Testis (tissue), 2 donors: ENCODE measurements at regions not wholly inside any gene's neighbourhood (a gene's known extent, or its start where the extent isn't known, plus 50 kb on each side); places are given as distances from the start of the nearest gene placed in this dataset.

Source experiments
- CTCF ChIP-seq, 3 experiments: fragments of 450-650 bp in 2 of 3; fragments of 200-600 bp in 1 of 3; sonication (generic) in 1 of 3; IDR thresholded peaks; one replicate each; pipeline ENCODE4 v1.5.1; 2016 to 2019; ENCODE audit warnings: antibody characterized with exemption in 3 of 3, mild to moderate bottlenecking in 2 of 3, moderate library complexity in 1 of 3
- POLR2A ChIP-seq: fragments of 450-650 bp; IDR thresholded peaks from one replicate; pipeline ENCODE4 v1.6.1; 2017; ENCODE audit warnings: antibody characterized with exemption, mild to moderate bottlenecking, moderate library complexity

GRCh38 chr15:92803852-92804609, 96.1 kb upstream of the CHD2 start:
- TF ChIP-seq POLR2A (no peak), CTCF (IDR thresholded peaks at IDR 0.05) (no peak)
